IPS-20b (cell line): ENCODE measurements at regions not wholly inside any gene's neighbourhood (a gene's known extent, or its start where the extent isn't known, plus 50 kb on each side); places are given as distances from the start of the nearest gene placed in this dataset.

Source experiments
- H3K27ac ChIP-seq: one replicate; pipeline ENCODE4 v1.5.1; 2013; ENCODE audit warnings: low read length
- H3K27me3 ChIP-seq: 2 replicates; pipeline ENCODE4 v1.6.1; 2013; ENCODE audit warnings: mild to moderate bottlenecking, low read length, inconsistent platforms; ENCODE audit not compliant: insufficient read depth
- H3K36me3 ChIP-seq: 2 replicates; pipeline ENCODE4 v1.6.1; 2013; ENCODE audit warnings: low read depth, mild to moderate bottlenecking, inconsistent platforms, low read length, moderate library complexity; ENCODE audit not compliant: insufficient read depth
- H3K4me1 ChIP-seq: 2 replicates; pipeline ENCODE4 v1.6.1; 2013; ENCODE audit warnings: mild to moderate bottlenecking, control low read depth, inconsistent platforms, low read length, moderate library complexity; ENCODE audit not compliant: insufficient read depth
- H3K4me3 ChIP-seq: 2 replicates; pipeline ENCODE4 v1.5.1; 2013; ENCODE audit warnings: mild to moderate bottlenecking, low read length, inconsistent platforms
- H3K9ac ChIP-seq: 2 replicates; pipeline ENCODE4 v1.6.1; 2013; ENCODE audit warnings: low read depth, mild to moderate bottlenecking, inconsistent platforms, low read length, moderate library complexity
- H3K9me3 ChIP-seq: 2 replicates; pipeline ENCODE4 v1.6.1; 2013; ENCODE audit warnings: mild to moderate bottlenecking, low read depth, low read length, inconsistent platforms; ENCODE audit not compliant: insufficient read depth

GRCh38 chr12:3972576-3972975 lies 99.4 kb upstream of the PARP11 start:
- Histone ChIP-seq H3K27ac (no peak overlapping the region), H3K4me1 (no peaks in the 10 kb centered on the region), H3K9ac (no peak overlapping the region), H3K27me3 (no peaks in the 10 kb centered on the region), H3K36me3 (no peaks in the 10 kb centered on the region), H3K4me3 (no peak overlapping the region), H3K9me3 (no peaks in the 10 kb centered on the region)

- Histone ChIP-seq H3K27ac (no peak overlapping the region), H3K4me1 (peaks cover 7% of the 10 kb centered on the region; the same call in 1 of the 2 replicates), H3K36me3 (no peaks in the 10 kb centered on the region), H3K9ac (no peak overlapping the region), H3K27me3 (no peaks in the 10 kb centered on the region), H3K9me3 (no peaks in the 10 kb centered on the region), H3K4me3 (no peak overlapping the region)
These were observed 95.3 kb upstream of the PARP11 start for GRCh38 chr12:3968523-3968922.

- H3K36me3 ChIP-seq: no peaks in the 10 kb centered on the region
- H3K9me3 ChIP-seq: no peaks in the 10 kb centered on the region
- no peak overlapping the region for H3K27ac ChIP-seq
- H3K4me3 ChIP-seq: no peak overlapping the region
- peaks cover 7% of the 10 kb centered on the region; the same call in 1 of the 2 replicates for H3K4me1 ChIP-seq
- H3K9ac ChIP-seq: no peak overlapping the region
- H3K27me3 ChIP-seq: no peaks in the 10 kb centered on the region
These were observed 94.5 kb upstream of the PARP11 start for GRCh38 chr12:3967556-3968160.

- Histone ChIP-seq H3K27ac (no peak overlapping the region), H3K27me3 (no peaks in the 10 kb centered on the region), H3K4me3 (no peak overlapping the region), H3K9me3 (no peaks in the 10 kb centered on the region), H3K9ac (no peak overlapping the region), H3K36me3 (no peaks in the 10 kb centered on the region), H3K4me1 (peaks cover 7% of the 10 kb centered on the region; the same call in 1 of the 2 replicates)
These were observed 93.2 kb upstream of the PARP11 start for GRCh38 chr12:3966376-3966775.

- Histone ChIP-seq H3K9me3 (no peaks in the 10 kb centered on the region), H3K9ac (no peak overlapping the region), H3K4me1 (peaks cover 7% of the 10 kb centered on the region; the same call in 1 of the 2 replicates), H3K27me3 (no peaks in the 10 kb centered on the region), H3K4me3 (no peak overlapping the region), H3K36me3 (no peaks in the 10 kb centered on the region), H3K27ac (no peak overlapping the region)
These were observed 91.8 kb upstream of the PARP11 start for GRCh38 chr12:3965046-3965445.

- Histone ChIP-seq H3K36me3 (no peaks in the 10 kb centered on the region), H3K27me3 (no peaks in the 10 kb centered on the region), H3K27ac (no peak overlapping the region), H3K9ac (no peak overlapping the region), H3K4me3 (no peak overlapping the region), H3K9me3 (no peaks in the 10 kb centered on the region), H3K4me1 (peaks cover 7% of the 10 kb centered on the region; the same call in 1 of the 2 replicates)
These were observed 91.2 kb upstream of the PARP11 start for GRCh38 chr12:3964439-3964838.

- H3K4me1 ChIP-seq: peaks cover 7% of the 10 kb centered on the region; the same call in 1 of the 2 replicates
- H3K27me3 ChIP-seq: no peaks in the 10 kb centered on the region
- no peak overlapping the region for H3K4me3 ChIP-seq
- H3K9ac ChIP-seq: no peak overlapping the region
- no peaks in the 10 kb centered on the region for H3K36me3 ChIP-seq
- H3K9me3 ChIP-seq: no peaks in the 10 kb centered on the region
- no peak overlapping the region for H3K27ac ChIP-seq
These were observed 89.7 kb upstream of the PARP11 start for GRCh38 chr12:3962631-3963483.

GRCh38 chr12:3961591-3961990 lies 88.4 kb upstream of the PARP11 start:
- Histone ChIP-seq H3K9ac (no peak overlapping the region), H3K4me3 (no peak overlapping the region), H3K4me1 (peaks cover 7% of the 10 kb centered on the region; the same call in 1 of the 2 replicates), H3K9me3 (no peaks in the 10 kb centered on the region), H3K27ac (no peak overlapping the region), H3K36me3 (no peaks in the 10 kb centered on the region), H3K27me3 (no peaks in the 10 kb centered on the region)

- Histone ChIP-seq H3K9me3 (no peaks in the 10 kb centered on the region), H3K4me1 (peaks cover 5% of the 10 kb centered on the region; the same call in 1 of the 2 replicates), H3K27me3 (no peaks in the 10 kb centered on the region), H3K4me3 (no peak overlapping the region), H3K36me3 (no peaks in the 10 kb centered on the region), H3K27ac (no peak overlapping the region), H3K9ac (no peak overlapping the region)
These were observed 86.8 kb upstream of the PARP11 start for GRCh38 chr12:3959799-3960560.

GRCh38 chr12:3958534-3958933 lies 85.3 kb upstream of the PARP11 start:
- no peak overlapping the region for H3K9ac ChIP-seq
- H3K9me3 ChIP-seq: no peaks in the 10 kb centered on the region
- H3K4me3 ChIP-seq: no peak overlapping the region
- H3K27ac ChIP-seq: no peak overlapping the region
- no peaks in the 10 kb centered on the region for H3K36me3 ChIP-seq
- no peaks in the 10 kb centered on the region for H3K4me1 ChIP-seq
- no peaks in the 10 kb centered on the region for H3K27me3 ChIP-seq

GRCh38 chr12:3951380-3952135 lies 78.4 kb upstream of the PARP11 start:
- Histone ChIP-seq H3K9me3 (no peaks in the 10 kb centered on the region), H3K9ac (no peak overlapping the region), H3K27ac (no peak overlapping the region), H3K36me3 (no peaks in the 10 kb centered on the region), H3K27me3 (peaks cover 2% of the 10 kb centered on the region; the same call in 1 of the 2 replicates), H3K4me3 (no peak overlapping the region), H3K4me1 (no peaks in the 10 kb centered on the region)
